ENCODE measurements at regions not wholly inside any gene's neighbourhood (a gene's known extent, or its start where the extent isn't known, plus 50 kb on each side); places are given as distances from the start of the nearest gene placed in this dataset.

DNA sequence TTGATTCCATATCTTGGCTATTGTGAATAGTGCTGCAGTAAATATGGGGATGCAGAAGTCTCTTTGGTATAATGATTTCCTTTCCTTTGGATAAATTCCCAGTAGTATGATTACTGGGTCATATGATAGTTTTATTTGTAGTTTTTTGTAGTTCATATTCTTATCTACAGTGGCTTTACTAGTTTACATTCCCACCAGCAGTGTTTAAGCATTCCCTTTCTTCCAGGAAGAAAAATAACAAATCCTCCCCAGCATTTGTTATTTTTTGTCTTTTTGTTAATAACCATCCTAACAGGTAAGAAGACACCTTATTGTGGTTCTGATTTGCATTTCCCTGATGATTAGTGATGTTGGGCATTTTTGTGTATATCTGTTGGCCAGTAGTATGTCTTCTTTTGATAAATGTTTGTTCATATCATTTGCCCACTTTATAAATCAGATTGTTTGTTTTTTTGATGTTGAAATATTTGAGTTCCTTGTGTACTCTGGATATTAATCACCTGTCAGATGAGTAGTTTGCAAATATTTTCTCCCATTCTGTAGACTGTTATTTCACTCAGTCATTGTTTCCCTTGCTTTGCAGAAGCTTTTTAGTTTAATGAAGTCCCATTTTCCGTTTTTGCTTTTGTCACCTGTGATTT, 163.3 kb upstream of the THRB start:
- dilution Hi-C loops (cut with MboI; ENCODE audit: extremely low pct_ligation_motif_present, low sequenced_read_pairs) (no loop called here), intact Hi-C loops (cut with micrococcal nuclease) (no loop called here)
- no TSS peak for BruUV-seq (replicated peaks)
- Histone ChIP-seq H3K4me1 (ENCODE audit: control insufficient read depth, extremely low read depth, insufficient read depth, low read length) (no peaks in the 10 kb centered on the region), H3K36me3 (ENCODE audit: control insufficient read depth in 2 of 2, extremely low read depth in 1 of 2, insufficient read depth in 2 of 2, low read length in 2 of 2) (no peaks in the 10 kb centered on the region), H3K4me2 (ENCODE audit: insufficient read depth, low read length) (no peak overlapping the region), H3K27me3 (ENCODE audit: control insufficient read depth in 2 of 2, insufficient read depth in 2 of 2, low read length in 2 of 2) (no peaks in the 10 kb centered on the region), H3K9ac (replicated peaks; ENCODE audit: extremely low read depth, insufficient read depth, low read length) (no peak overlapping the region), H4K20me1 (replicated peaks; ENCODE audit: control insufficient read depth, extremely low read depth, insufficient read depth, low read length) (no peaks in the 10 kb centered on the region), H2AFZ (ENCODE audit: low read depth, low read length) (no peak overlapping the region), H3K9me3 (replicated peaks; ENCODE audit: control insufficient read depth, insufficient read depth, low read length) (no peaks in the 10 kb centered on the region), H3K4me3 (replicated peaks in 1 of 3; ENCODE audit: insufficient read depth in 1 of 3, low read depth in 1 of 3, low read length in 3 of 3) (no peak overlapping the region), H3K9me1 (replicated peaks; ENCODE audit: control insufficient read depth, extremely low read depth, insufficient read depth, low read length) (no peaks in the 10 kb centered on the region), H3K79me2 (ENCODE audit: control insufficient read depth, insufficient read depth, low read length) (no peaks in the 10 kb centered on the region), H3K27ac (ENCODE audit: insufficient read depth, low read depth, low read length) (no peak overlapping the region)
- FAIRE-seq, result no peak
- ChIA-PET POLR2A (no interaction called here), CTCF (no interaction called here)
- TF ChIP-seq FOS (IDR thresholded peaks at IDR 0.05; ENCODE audit: borderline replicate concordance, insufficient read depth, low read length) (no peak), EZH2 (IDR thresholded peaks at IDR 0.05; ENCODE audit: borderline replicate concordance, low read depth, low read length, severe bottlenecking) (no peak), MYC (IDR thresholded peaks at IDR 0.05; ENCODE audit: low read depth, low read length) (no peak), POLR2A (IDR thresholded peaks at IDR 0.05; ENCODE audit: low read depth, low read length) (no peak), POLR2AphosphoS5 (IDR thresholded peaks at IDR 0.05; ENCODE audit: insufficient read depth, low read depth, low read length) (no peak), JUN (IDR thresholded peaks at IDR 0.05; ENCODE audit: borderline replicate concordance, insufficient read depth, insufficient read length, low read depth) (no peak), GATA2 (IDR thresholded peaks at IDR 0.05; ENCODE audit: insufficient read depth, insufficient read length, low read depth, low read length) (no peak)
- TF ChIP-seq, protein P1, sequence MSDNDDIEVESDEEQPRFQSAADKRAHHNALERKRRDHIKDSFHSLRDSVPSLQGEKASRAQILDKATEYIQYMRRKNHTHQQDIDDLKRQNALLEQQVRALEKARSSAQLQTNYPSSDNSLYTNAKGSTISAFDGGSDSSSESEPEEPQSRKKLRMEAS (IDR thresholded peaks at IDR 0.05; ENCODE audit: insufficient read depth, insufficient read length), result no peak
- TF ChIP-seq, protein P2, sequence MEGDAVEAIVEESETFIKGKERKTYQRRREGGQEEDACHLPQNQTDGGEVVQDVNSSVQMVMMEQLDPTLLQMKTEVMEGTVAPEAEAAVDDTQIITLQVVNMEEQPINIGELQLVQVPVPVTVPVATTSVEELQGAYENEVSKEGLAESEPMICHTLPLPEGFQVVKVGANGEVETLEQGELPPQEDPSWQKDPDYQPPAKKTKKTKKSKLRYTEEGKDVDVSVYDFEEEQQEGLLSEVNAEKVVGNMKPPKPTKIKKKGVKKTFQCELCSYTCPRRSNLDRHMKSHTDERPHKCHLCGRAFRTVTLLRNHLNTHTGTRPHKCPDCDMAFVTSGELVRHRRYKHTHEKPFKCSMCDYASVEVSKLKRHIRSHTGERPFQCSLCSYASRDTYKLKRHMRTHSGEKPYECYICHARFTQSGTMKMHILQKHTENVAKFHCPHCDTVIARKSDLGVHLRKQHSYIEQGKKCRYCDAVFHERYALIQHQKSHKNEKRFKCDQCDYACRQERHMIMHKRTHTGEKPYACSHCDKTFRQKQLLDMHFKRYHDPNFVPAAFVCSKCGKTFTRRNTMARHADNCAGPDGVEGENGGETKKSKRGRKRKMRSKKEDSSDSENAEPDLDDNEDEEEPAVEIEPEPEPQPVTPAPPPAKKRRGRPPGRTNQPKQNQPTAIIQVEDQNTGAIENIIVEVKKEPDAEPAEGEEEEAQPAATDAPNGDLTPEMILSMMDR (IDR thresholded peaks at IDR 0.05; ENCODE audit: extremely low read depth in 1 of 2, insufficient read depth in 1 of 2, low read depth in 1 of 2, low read length in 2 of 2), result no peak
- no peak for DNase-seq (ENCODE audit: low read depth, low spot score)

Measured in endothelial cell of umbilical vein (primary cell).